AG04450 (cell line): ENCODE measurements at regions not wholly inside any gene's neighbourhood (a gene's known extent, or its start where the extent isn't known, plus 50 kb on each side); places are given as distances from the start of the nearest gene placed in this dataset.

ENCODE experiments used
- CTCF ChIA-PET: fragments of 300-600, 350-600 bp; formaldehyde crosslinking; extraction: SDS; loops from one replicate; lab custom pipeline; 2022; ENCODE audit warnings: antibody characterized with exemption, inconsistent platforms; lab: Charles Lee
- POLR2A ChIA-PET: fragments of 350-600 bp; formaldehyde crosslinking; extraction: SDS; loops from one replicate; lab custom pipeline; 2021; ENCODE audit warnings: antibody characterized with exemption, inconsistent platforms; lab: Yijun Ruan, JAX
- DNase-seq: peaks from one replicate; pipeline ENCODE4 v3.0.0-alpha.2; 2011; ENCODE audit warnings: low read depth, low spot score
- H3K27ac ChIP-seq: one replicate; pipeline ENCODE4 v1.5.1; 2012; ENCODE audit warnings: low read depth, low read length, control low read depth
- H3K27me3 ChIP-seq: one replicate; pipeline ENCODE4 v1.6.0; 2012; ENCODE audit warnings: low read length; ENCODE audit not compliant: control insufficient read depth, insufficient read depth
- H3K4me3 ChIP-seq: 2 replicates; pipeline ENCODE4 v1.5.1; 2011; ENCODE audit warnings: mild to moderate bottlenecking, low read depth, low read length, control low read depth
- H3K9me3 ChIP-seq: 2 replicates; pipeline ENCODE4 v1.5.1; 2012; ENCODE audit warnings: low read length; ENCODE audit not compliant: control insufficient read depth, insufficient read depth
- CTCF ChIP-seq: IDR thresholded peaks from 2 replicates; pipeline ENCODE4 v1.5.1; 2011; ENCODE audit warnings: low read depth, low read length, control low read depth, inconsistent platforms

DNA sequence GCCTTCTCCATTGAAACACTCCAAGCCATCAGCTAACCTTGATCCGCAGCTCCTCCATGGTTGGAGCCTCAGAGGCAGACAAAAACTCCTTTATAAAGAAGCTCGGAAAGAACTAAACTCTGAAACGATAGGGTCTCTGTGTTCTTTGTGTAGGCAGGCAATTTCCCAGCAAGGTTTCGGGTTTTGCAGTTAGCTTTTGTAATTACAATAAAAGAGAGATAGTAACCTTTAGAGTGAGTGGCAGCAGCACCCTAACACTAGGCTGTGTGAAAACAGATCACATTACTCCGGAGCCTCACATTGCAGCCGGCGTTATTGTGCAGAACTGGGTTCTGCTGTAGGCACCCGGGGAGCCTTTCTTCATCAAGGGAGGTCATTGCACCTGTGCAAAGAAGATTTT is 115.8 kb upstream of the MAP3K1 start:
- no peaks in the 10 kb centered on the region for H3K9me3 ChIP-seq
- ChIA-PET POLR2A (interaction anchor here (0.5 to 0.6 kb wide), 3 partner anchors 114 to 1392 kb away, joined by 3 to 5 read pairs (median 3); partner anchors contain the start of gene DHX29), CTCF (interaction anchor here (0.5 to 1.7 kb wide), 2 partner anchors 139 to 763 kb away, joined by 4 to 7 read pairs; no protein-coding TSS in a partner anchor)
- no peak overlapping the region for H3K4me3 ChIP-seq
- peaks cover 36% of the 10 kb centered on the region for H3K27me3 ChIP-seq
- H3K27ac ChIP-seq: no peak overlapping the region
- no peak for TF ChIP-seq CTCF
- DNase-seq: no peak

DNA sequence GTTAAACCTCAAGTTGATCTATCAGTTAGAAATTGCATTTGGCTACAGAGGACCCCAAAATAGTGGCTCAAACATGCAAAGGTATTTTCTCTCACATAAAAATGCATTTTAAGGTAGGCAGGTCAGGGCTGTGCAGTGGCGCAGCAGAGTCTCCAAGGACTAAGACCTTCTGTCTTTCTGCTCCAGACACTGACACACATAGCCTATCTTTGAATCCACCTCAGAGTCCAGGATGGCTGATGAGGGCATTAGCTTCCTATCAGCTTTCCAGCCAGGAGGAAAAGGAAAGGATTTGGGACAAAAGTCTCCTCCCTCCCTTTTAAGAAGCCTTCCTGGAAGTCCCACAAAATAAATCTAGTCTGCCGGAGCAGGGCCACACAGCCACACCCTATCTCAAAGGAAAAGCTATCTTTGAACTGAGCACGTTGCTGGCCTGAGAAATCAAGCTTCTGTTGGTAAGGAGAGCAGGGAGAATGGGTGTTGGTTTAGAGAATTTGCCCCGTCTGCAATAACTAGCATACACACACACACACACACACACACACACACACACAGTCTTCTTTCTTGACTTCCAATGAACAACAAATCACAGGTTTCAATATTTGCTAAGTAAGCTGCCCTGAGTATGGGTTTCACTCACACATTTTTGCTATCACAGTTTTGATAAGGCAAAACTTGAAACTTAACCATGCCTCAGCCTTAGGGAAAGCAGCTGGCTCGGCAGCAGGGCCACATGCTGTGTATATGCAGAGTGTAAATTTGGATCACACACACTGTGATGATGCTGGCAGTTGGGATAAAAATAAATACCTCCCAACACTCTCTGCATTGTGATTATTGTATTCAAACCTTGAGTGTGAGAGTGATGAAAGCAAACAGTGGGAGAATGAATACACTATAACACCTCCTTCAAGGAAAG is 116.6 kb upstream of the MAP3K1 start:
- ChIA-PET CTCF (interaction anchor here (0.5 to 1.7 kb wide), 2 partner anchors 139 to 762 kb away, joined by 4 to 7 read pairs; no protein-coding TSS in a partner anchor), POLR2A (interaction anchor here (0.6 kb wide), 1 partner anchor 113 kb away, joined by 3 read pairs; no protein-coding TSS in a partner anchor)
- Histone ChIP-seq H3K27me3 (peaks cover 28% of the 10 kb centered on the region), H3K4me3 (no peak overlapping the region), H3K27ac (no peak overlapping the region), H3K9me3 (no peaks in the 10 kb centered on the region)
- DNase-seq: no peak
- TF ChIP-seq CTCF: no peak

GRCh38 chr5:56696900-56697299 is 118.4 kb upstream of the MAP3K1 start:
- DNase-seq: peak; percentile 13
- CTCF ChIA-PET: no interaction called here
- POLR2A ChIA-PET: interaction anchor here (0.7 kb wide), 1 partner anchor 29 kb away, joined by 5 read pairs; no protein-coding TSS in a partner anchor

GRCh38 chr5:56693220-56693579 is 122.1 kb upstream of the MAP3K1 start:
- peaks cover 9% of the 10 kb centered on the region for H3K27me3 ChIP-seq
- TF ChIP-seq CTCF: no peak
- ChIA-PET POLR2A (no interaction called here), CTCF (no interaction called here)
- H3K27ac ChIP-seq: no peak overlapping the region
- H3K9me3 ChIP-seq: no peaks in the 10 kb centered on the region
- no peak overlapping the region for H3K4me3 ChIP-seq
- no peak for DNase-seq

More at GRCh38 chr5:56696900-56697299, 118.4 kb upstream of the MAP3K1 start:
- H3K4me3 ChIP-seq: no peak overlapping the region
- no peaks in the 10 kb centered on the region for H3K9me3 ChIP-seq
- no peak overlapping the region for H3K27ac ChIP-seq
- TF ChIP-seq CTCF: no peak
- peaks cover 20% of the 10 kb centered on the region for H3K27me3 ChIP-seq
